HG03521 (cell line): ENCODE measurements at regions not wholly inside any gene's neighbourhood (a gene's known extent, or its start where the extent isn't known, plus 50 kb on each side); places are given as distances from the start of the nearest gene placed in this dataset.

ENCODE experiments used
- ATAC-seq: cut with Tn5 transposase; IDR thresholded peaks from one replicate; pipeline ENCODE4 v1.9.1; 2021; ENCODE audit warnings: mild to moderate bottlenecking, moderate library complexity; ENCODE audit not compliant: unreplicated experiment

DNA sequence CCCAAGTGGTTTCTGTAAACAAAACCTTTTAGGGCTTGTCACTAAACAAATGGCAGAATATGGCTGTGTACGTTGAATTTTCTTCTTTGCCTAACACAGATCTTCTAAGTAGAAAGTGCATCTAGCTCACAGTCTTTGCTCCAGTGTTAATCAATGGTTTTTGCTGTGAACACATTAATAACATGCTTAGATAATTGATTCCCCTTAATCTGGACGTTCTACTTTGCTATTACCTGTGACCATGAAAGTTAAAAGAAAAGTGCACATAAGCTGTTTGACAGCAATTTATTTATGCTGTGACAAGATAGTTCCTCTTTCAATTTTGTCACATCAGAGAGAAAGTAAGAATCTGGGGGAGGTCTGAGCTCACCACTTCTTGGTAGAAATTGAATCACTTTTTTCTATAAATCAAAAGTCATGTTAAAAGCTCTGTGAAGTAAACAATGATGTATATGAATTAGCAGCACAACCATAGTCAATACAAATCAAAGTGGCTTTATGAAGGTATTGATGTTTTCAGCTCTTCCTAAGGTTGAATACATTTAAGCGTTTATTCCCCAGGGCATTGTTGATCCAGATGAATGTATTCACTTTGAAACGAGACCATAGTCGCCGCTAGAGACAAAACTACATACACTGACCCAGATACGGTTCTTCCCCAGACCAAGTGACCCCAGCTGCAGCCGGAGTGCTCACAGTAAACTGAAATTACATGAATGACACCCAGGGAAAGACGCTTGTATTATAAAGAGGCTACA lies 174.6 kb upstream of the ZNF608 start:
- peak; percentile 84 for ATAC-seq

DNA sequence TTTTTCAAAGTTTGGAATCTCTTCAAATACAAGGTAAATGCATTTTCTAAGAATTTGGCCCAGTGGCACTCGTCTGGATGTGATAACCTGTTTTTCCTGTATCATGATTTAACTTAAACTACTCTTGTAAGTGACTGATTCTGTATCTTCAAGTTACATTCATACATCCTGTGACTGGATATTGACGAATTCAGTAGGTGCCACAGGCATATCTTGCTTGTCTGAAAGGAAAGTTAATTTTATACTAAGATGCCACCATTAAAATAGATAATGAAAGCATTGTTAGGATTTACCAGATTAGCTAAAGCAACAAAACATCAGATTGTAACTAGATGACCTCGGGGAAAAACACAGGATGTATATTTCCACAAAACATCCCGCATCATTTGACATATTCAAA lies 175.3 kb upstream of the ZNF608 start:
- peak; percentile 2 for ATAC-seq

DNA sequence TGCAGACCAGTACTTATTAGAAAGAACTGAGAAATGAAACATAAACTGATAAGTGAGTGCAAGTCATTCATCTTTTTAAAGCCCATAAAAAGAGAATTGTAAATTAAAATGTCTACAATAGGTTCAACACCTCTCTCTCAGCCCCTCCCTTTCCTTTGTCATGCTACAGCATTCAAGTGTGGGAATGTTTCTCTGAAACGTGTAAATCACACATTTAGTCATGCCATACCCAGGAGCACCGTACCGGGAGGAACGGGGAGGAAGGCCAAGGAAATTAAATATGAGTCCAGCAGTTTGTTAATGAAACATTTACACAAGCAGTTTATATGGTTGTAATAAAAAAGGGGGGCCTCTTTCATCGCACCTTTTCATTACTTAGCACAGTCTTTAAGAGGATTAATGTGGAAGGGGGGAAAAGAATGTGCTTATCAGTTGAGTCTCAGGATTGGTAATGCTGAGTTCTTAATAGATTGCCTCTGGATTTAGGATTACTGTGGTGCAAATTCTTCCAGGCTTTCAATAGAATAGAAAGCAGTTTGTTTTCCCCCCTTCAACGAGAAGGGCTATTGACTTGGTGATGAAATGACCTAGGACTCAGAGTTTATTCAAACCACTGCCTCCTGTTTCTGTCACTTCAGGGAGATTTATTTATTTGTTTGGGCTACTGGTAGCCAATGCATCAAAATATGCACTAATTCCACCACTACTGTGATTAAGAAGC lies 176.0 kb upstream of the ZNF608 start:
- ATAC-seq: no peak

DNA sequence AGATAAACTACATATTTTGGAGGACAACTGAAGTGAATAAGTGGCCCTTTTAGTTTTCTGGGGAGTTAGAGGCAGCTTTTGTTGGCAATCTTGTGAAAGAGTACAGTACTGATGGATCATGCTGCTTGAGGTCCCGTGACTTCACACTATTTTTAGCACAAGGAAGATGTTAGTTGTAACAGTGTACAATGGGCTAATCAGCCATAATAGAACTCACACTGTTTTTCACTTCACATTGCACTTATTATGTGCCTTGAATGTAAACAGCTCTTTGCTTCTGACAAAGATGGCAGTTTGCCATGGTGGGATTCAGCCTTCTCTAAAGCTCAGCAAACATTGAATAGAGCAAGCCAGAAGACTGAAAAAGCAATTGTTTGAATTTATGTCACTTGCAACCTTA lies 176.7 kb upstream of the ZNF608 start:
- ATAC-seq: no peak

DNA sequence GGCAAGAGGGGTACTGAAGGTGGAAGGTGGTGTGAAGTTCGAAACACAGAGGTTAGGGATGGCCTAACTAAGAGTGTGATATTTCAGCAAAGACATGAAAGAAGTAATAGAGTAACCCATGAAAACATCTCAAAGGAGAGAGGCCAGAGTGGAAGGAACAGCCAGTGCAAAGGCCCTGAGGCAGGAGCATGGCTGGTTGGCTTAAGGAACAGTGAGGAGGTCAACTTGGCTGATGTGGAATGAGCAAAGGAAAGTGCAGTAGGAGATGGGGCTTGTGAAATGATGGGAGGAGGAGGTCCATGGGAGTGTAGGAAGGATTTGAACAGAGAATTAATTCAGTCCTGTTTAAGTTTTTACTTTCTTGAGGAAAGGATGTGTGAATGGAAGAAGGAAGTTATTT lies 178.3 kb upstream of the ZNF608 start:
- no peak for ATAC-seq

DNA sequence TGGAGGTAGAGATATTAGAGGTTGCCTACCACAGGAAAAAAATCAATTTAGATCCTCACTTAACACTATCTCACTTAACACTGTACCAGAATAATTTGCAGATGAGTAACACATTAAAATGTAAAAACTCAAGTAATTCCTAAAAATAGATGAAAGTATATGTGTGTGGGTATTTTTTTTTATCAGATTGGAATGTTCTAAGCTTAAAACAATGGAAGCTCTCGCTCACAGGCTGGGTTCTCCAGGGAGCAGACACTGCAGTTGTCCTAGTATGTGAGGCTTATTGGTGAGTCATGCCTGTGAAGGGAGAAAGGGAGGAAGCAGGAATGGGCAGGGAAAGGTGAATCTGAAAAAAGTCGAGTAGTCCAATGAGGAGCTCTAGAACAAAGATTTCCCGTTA lies 181.3 kb upstream of the ZNF608 start:
- ATAC-seq: no peak

DNA sequence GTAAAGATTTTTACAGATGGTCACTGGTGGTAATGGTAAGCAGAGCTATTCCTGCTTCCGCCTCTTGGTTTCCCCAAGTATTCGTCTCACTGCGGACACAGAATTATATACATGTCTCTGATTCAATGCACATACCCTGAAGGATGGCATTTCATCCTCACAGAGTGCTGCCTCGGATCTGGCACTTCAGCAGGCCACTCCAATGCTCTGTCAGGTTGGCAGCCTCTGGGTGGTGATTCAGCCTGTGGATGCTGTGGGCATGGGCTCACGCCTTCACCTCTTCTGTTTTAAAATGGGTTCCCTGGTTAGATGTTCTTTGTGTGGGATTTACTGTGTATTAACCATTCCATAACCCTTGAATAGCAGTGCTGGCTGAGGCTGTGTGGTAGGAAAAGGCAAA lies 182.6 kb upstream of the ZNF608 start:
- ATAC-seq: no peak

DNA sequence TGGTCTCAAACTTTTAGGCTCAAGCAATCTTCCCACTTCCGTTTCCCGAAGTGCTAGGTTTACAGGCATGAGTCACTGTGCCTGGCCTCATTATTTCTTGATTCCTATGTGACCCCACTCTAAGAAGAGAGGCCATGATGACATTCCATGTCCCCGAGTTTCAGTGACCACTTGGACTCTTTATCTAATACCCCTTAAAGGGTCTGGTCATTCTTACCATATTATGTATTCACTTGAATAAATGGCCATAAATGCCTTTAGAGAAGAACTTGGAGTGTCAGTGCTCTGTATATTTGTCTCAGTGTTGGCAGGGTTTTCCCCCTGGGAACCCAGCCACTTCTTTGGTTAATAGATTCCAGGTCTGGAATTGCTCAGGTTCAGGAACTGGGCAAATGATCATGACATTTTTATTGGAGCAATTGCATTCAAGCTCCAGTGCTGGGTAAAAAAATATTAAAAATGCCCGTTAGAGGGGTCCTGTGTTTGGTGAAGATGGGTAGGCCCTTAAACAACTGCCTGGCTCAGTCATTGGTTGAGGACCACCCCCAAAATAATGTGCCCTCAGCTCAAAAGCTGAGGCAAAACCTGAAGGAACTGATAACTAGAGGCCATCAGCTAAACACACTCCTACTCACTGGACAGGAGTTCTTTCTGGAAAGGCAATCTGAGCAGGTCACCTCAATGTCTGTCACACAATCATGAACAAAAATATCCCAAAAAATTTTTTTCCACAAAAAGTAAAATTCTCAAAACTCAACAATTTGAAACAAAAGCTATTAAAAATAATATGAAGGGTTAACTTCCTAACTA lies 186.6 kb upstream of the ZNF608 start:
- no peak for ATAC-seq

DNA sequence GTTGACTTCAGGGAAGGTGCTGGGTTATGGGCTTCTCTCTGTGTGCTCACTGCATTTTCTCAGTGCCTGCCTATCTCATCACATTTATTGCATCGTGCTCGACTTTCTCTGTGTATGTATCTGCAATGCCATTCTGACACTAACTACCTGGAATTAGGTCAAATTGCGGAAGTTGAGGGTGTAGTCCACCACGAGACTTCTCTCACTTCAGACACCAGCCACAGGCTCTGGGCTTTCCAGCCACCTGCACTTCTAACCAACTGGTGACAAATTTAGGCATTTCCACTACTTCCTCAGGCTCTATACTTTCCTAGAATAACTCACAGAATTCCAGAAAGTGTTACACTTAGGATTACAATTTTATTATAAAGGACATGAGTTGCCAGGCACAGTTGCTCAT lies 188.6 kb upstream of the ZNF608 start:
- peak; percentile 81 for ATAC-seq

DNA sequence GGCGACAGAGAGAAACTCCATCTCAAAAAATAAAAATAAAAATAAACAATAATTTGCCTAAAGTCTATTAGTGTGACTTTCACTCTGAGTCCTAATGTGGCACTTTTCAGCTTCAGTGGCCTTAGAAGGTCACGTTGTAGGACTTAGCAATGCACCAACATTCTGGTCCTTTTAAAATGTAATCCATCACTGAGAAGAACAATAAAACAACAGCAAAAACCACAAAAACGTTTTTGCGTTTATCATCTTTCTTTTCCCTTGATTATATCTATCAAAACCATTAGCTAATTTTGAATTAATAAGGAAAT lies 190.1 kb upstream of the ZNF608 start:
- peak; percentile 58 for ATAC-seq

DNA sequence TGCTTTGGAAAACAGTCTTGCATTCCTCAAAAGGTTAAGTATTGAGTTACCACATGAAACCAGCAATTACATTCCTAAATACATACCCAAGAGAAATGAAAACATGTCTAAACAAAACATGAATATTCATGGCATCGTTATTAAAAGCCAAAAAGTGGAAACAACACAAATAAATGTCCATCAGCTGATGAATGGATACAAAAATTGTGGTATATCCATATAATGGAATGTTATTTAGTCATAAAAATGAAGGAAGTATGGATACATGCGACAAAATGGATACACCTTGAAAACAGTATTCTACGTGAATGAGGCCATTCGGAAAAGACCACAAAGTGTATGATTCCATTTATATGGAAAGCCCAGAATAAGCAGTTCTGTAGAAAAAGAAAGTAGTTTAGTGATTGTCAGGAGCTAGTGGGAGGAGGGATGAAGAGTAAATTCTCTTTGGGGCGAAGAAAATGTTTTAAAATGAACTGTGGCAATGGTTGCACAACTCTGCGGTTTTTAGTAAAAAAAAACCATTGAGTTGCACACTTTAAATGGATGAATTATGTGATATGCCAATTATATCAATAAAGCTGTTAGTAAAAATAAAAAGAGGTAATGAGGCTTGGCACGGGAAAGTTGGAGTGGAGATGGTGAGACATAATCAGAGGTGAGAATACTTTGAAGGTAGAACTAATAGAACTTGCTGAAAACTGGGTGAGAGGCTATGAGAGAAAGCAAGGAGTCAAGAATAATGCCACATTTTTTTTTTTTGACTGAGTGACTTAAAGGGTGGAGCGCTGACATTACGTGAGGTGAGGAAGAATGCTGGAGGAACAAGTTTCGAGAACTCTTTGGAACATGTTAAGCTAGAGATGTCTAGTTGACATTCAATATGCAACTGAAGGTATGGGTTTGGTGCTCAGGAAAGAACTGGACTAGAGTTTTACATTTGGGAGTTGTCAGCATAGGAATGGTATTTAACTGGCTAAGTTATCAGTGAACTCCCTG lies 194.9 kb upstream of the ZNF608 start:
- ATAC-seq: no peak

DNA sequence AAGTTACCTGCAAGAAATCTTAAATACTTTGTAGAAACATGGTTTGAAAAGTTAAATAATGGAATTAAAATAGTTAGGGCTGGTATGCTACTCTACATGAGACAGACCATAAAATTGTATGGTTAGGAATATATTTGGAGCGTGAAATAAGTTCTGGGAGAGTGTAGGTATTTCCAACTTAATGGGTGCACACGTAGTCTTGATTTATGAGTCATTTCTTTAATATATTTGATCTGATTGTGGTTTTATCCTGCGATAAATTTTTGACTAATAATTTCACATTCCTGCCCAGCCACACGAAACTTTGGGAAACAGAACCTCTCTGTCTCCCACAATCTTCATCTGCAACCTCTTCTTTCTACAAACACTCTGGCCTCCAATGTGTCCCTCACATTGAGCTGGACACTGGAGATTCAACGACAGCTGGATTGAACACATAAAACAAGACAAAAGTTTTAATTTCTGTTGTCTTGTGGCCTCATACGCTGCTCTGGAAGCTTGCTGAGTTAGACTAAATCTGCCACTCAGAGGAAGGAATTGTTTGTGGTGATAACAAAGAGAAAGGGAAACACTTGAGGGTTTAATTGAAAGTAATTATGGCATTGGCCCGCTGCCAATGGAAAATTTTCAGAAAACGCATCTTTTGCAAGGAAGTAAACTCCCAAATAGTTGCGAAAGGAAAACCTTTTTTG lies 201.8 kb upstream of the ZNF608 start:
- no peak for ATAC-seq

DNA sequence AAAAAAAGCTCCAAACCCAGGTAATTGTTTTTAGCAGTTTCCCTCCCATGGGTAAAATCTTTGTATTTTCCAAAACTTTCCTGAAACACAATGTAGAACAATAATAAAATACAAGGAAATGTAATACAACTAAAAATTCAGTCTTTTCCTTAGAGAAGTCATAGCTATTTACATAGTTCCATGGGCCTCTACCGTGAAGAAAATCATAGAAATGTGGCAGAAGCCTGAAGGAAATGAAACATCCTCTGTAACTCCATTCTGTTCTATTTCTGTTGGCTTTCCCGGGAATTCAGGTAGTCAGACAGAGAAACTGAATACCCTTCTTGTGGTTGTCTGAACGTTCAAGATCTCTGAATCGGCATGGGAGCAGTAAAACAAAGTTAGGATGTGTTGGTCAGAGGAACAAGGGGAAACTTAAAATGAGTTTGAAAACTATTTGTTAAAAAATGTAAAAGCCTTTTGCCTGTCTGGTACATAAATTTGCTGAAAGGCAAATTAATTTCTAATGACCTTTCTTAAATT lies 202.4 kb upstream of the ZNF608 start:
- ATAC-seq: no peak

DNA sequence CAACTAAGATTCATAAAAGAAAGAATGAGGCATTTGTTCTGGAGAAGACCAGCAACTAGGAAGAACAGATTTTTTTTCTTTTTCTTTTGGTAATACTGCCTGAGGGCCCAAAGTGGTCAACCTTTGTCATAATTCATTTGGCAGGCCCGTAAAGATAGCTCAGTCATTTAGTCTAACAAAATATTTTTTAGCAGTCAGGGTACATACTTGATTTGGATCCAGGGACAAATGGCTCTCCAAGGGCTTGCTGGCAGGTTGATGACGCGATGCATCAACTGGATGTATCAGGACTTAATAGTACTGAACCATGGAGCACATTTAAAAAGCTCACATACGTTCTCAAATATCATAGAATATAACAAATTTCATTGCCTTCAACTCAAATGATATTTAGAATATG lies 203.4 kb upstream of the ZNF608 start:
- ATAC-seq: no peak

DNA sequence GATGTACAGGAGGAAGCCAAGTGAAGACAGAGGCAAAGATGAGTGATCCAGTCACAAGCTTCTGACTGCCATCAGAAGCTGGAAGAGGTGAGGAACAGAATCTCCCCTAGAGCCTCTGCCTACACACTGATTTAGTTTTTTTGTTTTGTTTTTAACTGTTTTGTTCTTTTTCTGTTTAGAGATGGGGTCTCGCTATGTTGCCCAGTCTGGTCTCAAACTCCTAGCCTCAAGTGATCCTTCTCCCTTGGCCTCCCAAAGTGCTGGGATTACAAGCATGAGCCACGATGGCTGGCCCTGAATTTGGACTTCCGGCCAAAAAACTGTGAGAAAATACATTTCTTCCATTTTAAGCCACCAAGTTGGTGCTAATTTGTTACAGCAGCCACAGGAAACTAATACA lies 204.7 kb upstream of the ZNF608 start:
- ATAC-seq: no peak

DNA sequence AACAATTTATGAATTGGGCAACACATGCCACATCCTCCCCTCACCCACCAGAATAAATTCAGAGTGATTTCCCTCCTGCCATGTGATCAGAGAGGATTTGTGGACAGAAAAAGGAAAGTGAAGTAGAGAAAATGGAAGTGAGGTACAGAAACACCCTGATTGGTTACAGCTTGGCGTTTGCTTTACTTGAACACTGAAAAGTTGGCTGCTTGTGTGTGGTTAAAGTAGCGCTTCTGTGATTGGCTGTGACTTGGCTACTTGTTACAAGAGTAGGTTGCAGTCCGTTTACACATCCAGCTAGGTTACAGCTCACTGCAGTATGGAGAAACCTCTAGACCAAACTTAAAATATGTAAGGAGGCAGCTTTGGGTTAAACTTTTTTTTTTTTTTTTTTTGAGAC lies 205.2 kb upstream of the ZNF608 start:
- peak; percentile 57 for ATAC-seq

DNA sequence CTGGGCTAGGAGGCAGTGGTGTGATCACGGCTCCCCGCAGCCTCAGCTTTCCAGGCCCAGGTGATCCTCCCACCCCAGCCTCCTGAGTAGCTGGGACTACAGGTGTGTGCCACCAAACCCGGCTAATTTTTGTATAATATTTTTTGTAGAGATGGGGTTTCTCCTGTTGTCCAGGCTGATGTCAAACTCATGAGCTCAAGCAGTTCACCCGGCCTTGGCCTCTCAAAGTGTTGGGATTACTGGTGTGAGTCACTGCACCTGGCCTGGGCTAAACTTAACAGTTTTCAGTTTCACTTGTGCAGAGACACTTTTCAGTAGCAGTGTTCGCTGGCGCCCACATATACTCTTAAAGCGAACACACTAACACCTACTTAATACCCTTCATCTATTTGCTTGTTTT lies 205.6 kb upstream of the ZNF608 start:
- peak; percentile 88 for ATAC-seq

DNA sequence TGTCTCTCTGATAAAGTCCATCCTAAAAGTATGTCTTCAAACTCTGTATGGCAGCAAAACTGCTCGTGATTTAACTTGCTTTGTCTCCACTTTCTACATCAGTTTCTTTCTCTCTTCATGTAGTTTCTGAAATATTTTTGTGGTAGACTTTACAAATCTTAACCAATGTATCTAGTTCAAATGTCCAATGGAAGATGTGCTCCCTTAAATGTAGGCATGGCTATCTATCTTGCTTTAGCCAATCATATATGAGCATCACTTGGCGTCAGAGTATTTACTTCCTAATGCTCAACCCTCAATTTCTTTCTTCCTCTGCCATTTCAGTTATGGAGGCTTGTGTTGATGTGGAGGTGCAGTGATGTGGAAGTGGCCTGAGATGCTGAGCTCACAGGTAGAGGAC lies 206.1 kb upstream of the ZNF608 start:
- peak; percentile 58 for ATAC-seq

DNA sequence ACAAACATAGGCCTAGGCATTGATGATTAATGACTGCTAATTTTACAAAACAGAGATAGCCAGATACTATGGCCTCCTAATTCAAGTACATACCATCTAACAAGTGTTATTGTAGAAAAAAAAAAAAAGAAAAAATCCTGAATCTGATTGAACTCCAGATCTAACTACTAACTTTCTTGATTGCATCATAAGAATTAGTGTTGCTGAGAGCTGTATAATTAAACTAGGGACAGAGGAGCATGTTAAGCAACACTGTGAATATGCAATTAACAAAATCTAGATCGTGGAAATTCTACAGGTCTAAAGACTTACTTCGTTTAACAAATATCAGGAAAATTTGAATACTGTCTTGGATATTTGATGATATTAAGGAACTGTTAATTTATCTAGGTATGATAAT lies 208.3 kb upstream of the ZNF608 start:
- ATAC-seq: no peak

DNA sequence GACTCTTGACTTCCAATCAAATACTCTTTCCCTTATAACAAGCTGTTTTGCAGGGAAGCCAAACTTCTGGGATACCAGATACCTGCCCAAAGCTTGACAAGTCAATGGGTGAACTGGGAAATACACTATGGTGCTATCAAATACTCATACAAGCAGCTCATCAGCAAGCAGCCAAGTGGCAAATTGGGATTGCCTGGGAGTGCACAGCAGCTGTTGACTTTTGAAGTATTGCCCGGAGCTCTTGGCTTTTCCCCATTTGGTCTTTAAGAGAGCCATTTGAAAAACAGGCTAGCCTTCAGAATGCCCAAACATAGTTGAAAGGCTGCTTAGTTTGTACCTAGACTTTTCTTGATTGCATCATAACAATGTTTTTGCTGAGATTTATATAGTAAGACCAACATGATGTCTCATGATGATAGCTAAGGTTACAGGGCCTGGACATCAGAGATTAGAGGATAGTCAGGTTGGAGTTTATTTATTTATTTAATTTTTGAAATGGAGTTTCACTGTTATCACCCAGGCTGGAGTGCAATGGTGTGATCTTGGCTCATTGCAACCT lies 210.1 kb upstream of the ZNF608 start:
- ATAC-seq: no peak
